Vagina (tissue), 2 donors: ENCODE measurements at regions not wholly inside any gene's neighbourhood (a gene's known extent, or its start where the extent isn't known, plus 50 kb on each side); places are given as distances from the start of the nearest gene placed in this dataset.

ENCODE experiments used
- POLR2A ChIP-seq, 2 donors: fragments of 450-650 bp; IDR thresholded peaks; one replicate each; pipeline ENCODE4 v1.6.1; 2017; ENCODE audit warnings: antibody characterized with exemption in 2 of 2, mild to moderate bottlenecking in 2 of 2, moderate library complexity in 2 of 2
- POLR2AphosphoS5 ChIP-seq, 2 donors: sonication (generic); formaldehyde crosslinking; IDR thresholded peaks; one replicate each; pipeline ENCODE4 v1.9.0; 2017; ENCODE audit warnings: antibody characterized with exemption in 2 of 2, mild to moderate bottlenecking in 2 of 2, low read depth in 1 of 2; ENCODE audit not compliant: insufficient read depth in 1 of 2
- TF ChIP-seq, protein P1 (sequence below), 3 experiments: fragments of 450-650 bp in 2 of 3; fragments of 200-600 bp in 1 of 3; sonication (generic) in 1 of 3; IDR thresholded peaks; one replicate each; pipeline ENCODE4 v1.5.1; 2017 to 2019; ENCODE audit warnings: antibody characterized with exemption in 3 of 3, mild to moderate bottlenecking in 2 of 3, moderate library complexity in 2 of 3

DNA sequence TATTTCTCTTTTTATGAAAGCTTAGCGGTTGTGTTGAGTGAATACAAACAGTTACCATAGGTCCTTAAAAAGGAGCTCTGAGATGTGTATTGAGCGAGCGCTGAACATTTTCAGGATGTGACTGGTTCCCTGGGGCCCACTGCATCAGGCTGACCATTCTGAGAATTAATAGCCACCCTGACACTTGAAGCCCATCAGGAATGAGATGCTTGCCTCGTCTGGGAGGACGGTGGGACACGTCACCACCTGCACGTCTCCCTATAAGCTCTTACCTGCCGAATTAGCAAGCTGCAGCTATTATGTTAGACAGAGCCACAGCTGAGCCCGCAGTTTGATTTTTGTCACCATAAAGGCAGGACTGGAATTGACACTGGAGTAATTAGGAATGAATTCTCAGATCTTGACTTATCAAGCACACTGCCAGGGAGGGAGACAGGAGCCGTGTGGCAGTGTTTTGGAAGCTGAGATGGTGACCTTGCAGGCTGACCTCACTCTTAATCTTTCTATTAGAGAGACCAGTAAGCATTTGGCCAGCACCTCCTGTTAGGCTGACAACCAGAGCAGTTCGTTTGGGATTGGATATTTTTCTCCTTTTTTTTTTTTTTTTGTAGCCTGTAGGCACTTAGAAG is 373.1 kb upstream of the WWC1 start:
- TF ChIP-seq POLR2AphosphoS5 (IDR thresholded peaks at IDR 0.05; ENCODE audit: insufficient read depth in 1 of 2, low read depth in 1 of 2), result no peak
- TF ChIP-seq, protein P1, sequence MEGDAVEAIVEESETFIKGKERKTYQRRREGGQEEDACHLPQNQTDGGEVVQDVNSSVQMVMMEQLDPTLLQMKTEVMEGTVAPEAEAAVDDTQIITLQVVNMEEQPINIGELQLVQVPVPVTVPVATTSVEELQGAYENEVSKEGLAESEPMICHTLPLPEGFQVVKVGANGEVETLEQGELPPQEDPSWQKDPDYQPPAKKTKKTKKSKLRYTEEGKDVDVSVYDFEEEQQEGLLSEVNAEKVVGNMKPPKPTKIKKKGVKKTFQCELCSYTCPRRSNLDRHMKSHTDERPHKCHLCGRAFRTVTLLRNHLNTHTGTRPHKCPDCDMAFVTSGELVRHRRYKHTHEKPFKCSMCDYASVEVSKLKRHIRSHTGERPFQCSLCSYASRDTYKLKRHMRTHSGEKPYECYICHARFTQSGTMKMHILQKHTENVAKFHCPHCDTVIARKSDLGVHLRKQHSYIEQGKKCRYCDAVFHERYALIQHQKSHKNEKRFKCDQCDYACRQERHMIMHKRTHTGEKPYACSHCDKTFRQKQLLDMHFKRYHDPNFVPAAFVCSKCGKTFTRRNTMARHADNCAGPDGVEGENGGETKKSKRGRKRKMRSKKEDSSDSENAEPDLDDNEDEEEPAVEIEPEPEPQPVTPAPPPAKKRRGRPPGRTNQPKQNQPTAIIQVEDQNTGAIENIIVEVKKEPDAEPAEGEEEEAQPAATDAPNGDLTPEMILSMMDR (IDR thresholded peaks at IDR 0.05), result no peak
- TF ChIP-seq POLR2A (IDR thresholded peaks at IDR 0.05), result no peak
